CD4-positive, alpha-beta T cell treated with Interferon gamma for 1 hour (primary cell): ENCODE measurements at regions not wholly inside any gene's neighbourhood (a gene's known extent, or its start where the extent isn't known, plus 50 kb on each side); places are given as distances from the start of the nearest gene placed in this dataset.
"Not testable (repeated sequence)": the region's sequence is repeated elsewhere in the genome, so short reads cannot be mapped to it uniquely, and the experiment has no call there.

Experiments used
- DNase-seq: peaks from one replicate; pipeline ENCODE4 v3.0.0-alpha.2; 2020

GRCh38 chr7:66542049-66542448, 86.6 kb upstream of the KCTD7 start:
- DNase-seq: no peak

GRCh38 chr7:66542528-66543269, 86.0 kb upstream of the KCTD7 start:
- no peak for DNase-seq

GRCh38 chr7:66549466-66549865, 79.2 kb upstream of the KCTD7 start:
- no peak for DNase-seq

- DNase-seq: no peak
Observed at GRCh38 chr7:66553001-66553400, 75.7 kb upstream of the KCTD7 start.

- not testable (repeated sequence) for DNase-seq
Observed at GRCh38 chr7:66553675-66554074, 75.0 kb upstream of the KCTD7 start.

- DNase-seq: not testable (repeated sequence)
Observed at GRCh38 chr7:66554291-66554690, 74.4 kb upstream of the KCTD7 start.

GRCh38 chr7:66554842-66555430, 73.7 kb upstream of the KCTD7 start:
- DNase-seq: not testable (repeated sequence)

- DNase-seq: no peak
Observed at GRCh38 chr7:66556177-66556548, 72.5 kb upstream of the KCTD7 start.

- no peak for DNase-seq
Observed at GRCh38 chr7:66556549-66557213, 72.0 kb upstream of the KCTD7 start.

GRCh38 chr7:66557214-66558200, 71.2 kb upstream of the KCTD7 start:
- DNase-seq: peak; percentile 58

GRCh38 chr7:66558201-66558641, 70.5 kb upstream of the KCTD7 start:
- no peak for DNase-seq

- no peak for DNase-seq
Observed at GRCh38 chr7:66558660-66559465, 69.8 kb upstream of the KCTD7 start.

GRCh38 chr7:66564045-66564444, 64.6 kb upstream of the KCTD7 start:
- no peak for DNase-seq

GRCh38 chr7:66570179-66570578, 58.5 kb upstream of the KCTD7 start:
- DNase-seq: not testable (repeated sequence)

- DNase-seq: no peak
Observed at GRCh38 chr7:66571568-66571967, 57.1 kb upstream of the KCTD7 start.

GRCh38 chr7:66573782-66574495, 54.7 kb upstream of the KCTD7 start:
- DNase-seq: not testable (repeated sequence)

- not testable (repeated sequence) for DNase-seq
Observed at GRCh38 chr7:66574768-66575167, 53.9 kb upstream of the KCTD7 start.

GRCh38 chr7:66575398-66575797, 53.3 kb upstream of the KCTD7 start:
- no peak for DNase-seq

GRCh38 chr7:66576646-66577045, 52.0 kb upstream of the KCTD7 start:
- no peak for DNase-seq
